Caco-2 (cell line): ENCODE measurements at regions not wholly inside any gene's neighbourhood (a gene's known extent, or its start where the extent isn't known, plus 50 kb on each side); places are given as distances from the start of the nearest gene placed in this dataset.
A peak's percentile ranks its signal among the peaks of the same experiment; 100 is the strongest.

ENCODE experiments used
- BruUV-seq: library from RNA; stranded (reverse); fragments of 400-500 nt; replicated peaks from 2 replicates; lab custom pipeline; 2021; lab: Mats Ljungman, UMichigan
- CTCF ChIA-PET: fragments of 300-600 bp; sonication (Branson Sonifier 250); formaldehyde crosslinking; loops from one replicate; lab custom pipeline; 2022; ENCODE audit warnings: antibody characterized with exemption; lab: Charles Lee
- POLR2A ChIA-PET: fragments of 300-600 bp; sonication (Branson Sonifier 250); formaldehyde crosslinking; loops from one replicate; lab custom pipeline; 2022; ENCODE audit warnings: antibody characterized with exemption; lab: Charles Lee
- DNase-seq, 2 experiments: peaks; one replicate each; pipeline versions ENCODE4 v3.0.0 to v3.0.0-alpha.2; 2020 to 2022
- H3K27me3 ChIP-seq: replicated peaks from 2 replicates; pipeline ENCODE4 v1.6.0; 2011; ENCODE audit warnings: low read length; ENCODE audit not compliant: control insufficient read depth, insufficient read depth
- H3K36me3 ChIP-seq: 2 replicates; pipeline ENCODE4 v1.5.1; 2011; ENCODE audit warnings: low read length; ENCODE audit not compliant: control insufficient read depth, insufficient read depth
- H3K4me1 ChIP-seq: fragments of 250-450 bp; sonication (Bioruptor Pico); 2 replicates; pipeline ENCODE4 v1.5.1; 2020; ENCODE audit warnings: mild to moderate bottlenecking
- H3K4me3 ChIP-seq: 2 replicates; pipeline ENCODE4 v1.5.1; 2011; ENCODE audit warnings: low read depth, mild to moderate bottlenecking, control low read depth, low read length
- H3K9me3 ChIP-seq: fragments of 250-450 bp; sonication (Bioruptor Pico); 2 replicates; pipeline ENCODE4 v1.5.1; 2020; ENCODE audit warnings: mild to moderate bottlenecking, moderate library complexity
- H3K27ac Mint-ChIP-seq: one replicate; pipeline ENCODE4 v1.8.0; 2022; ENCODE audit warnings: mixed read lengths; ENCODE audit not compliant: unreplicated experiment
- H3K27me3 Mint-ChIP-seq: one replicate; pipeline ENCODE4 v1.8.0; 2022; ENCODE audit warnings: mixed read lengths; ENCODE audit not compliant: insufficient read depth, unreplicated experiment
- H3K36me3 Mint-ChIP-seq: one replicate; pipeline ENCODE4 v1.8.0; 2022; ENCODE audit warnings: mild to moderate bottlenecking, mixed read lengths; ENCODE audit not compliant: insufficient read depth, unreplicated experiment
- H3K4me1 Mint-ChIP-seq: one replicate; pipeline ENCODE4 v1.8.0; 2022; ENCODE audit warnings: low read depth, mixed read lengths; ENCODE audit not compliant: unreplicated experiment
- H3K4me3 Mint-ChIP-seq: one replicate; pipeline ENCODE4 v1.8.0; 2022; ENCODE audit warnings: mild to moderate bottlenecking, moderate library complexity, mixed read lengths; ENCODE audit not compliant: unreplicated experiment
- H3K9me3 Mint-ChIP-seq: one replicate; pipeline ENCODE4 v1.8.0; 2022; ENCODE audit warnings: mixed read lengths; ENCODE audit not compliant: unreplicated experiment
- CTCF ChIP-seq, 2 experiments: fragments of 200-600 bp in 1 of 2; IDR thresholded peaks; 1 replicate in 1 of 2; 2 replicates in 1 of 2; pipeline versions ENCODE4 v1.5.1 to v1.8.0; 2011 to 2022; ENCODE audit warnings: antibody characterized with exemption in 1 of 2, control low read depth in 1 of 2, inconsistent platforms in 1 of 2, low read depth in 1 of 2, low read length in 1 of 2, mild to moderate bottlenecking in 1 of 2, moderate library complexity in 1 of 2; ENCODE audit not compliant: insufficient read depth in 1 of 2, severe bottlenecking in 1 of 2, unreplicated experiment in 1 of 2
- intact Hi-C: fragments of 100-400 bp; cut with micrococcal nuclease; formaldehyde crosslinking; loops from one replicate; pipeline ENCODE4 v1.10.0; 2022; ENCODE audit not compliant: unreplicated experiment

GRCh38 chr16:73232555-73233328 lies 184.8 kb upstream of the ZFHX3 start:
- H3K27me3 Mint-ChIP-seq: no peaks in the 10 kb centered on the region

GRCh38 chr16:73231944-73232554 lies 184.1 kb upstream of the ZFHX3 start:
- Histone ChIP-seq H3K4me1 (peaks cover 14% of the 10 kb centered on the region), H3K4me3 (no peak overlapping the region), H3K36me3 (no peaks in the 10 kb centered on the region), H3K27me3 (no peaks in the 10 kb centered on the region), H3K9me3 (no peaks in the 10 kb centered on the region)
- intact Hi-C loops: no loop called here
- DNase-seq: no peak
- H3K4me1 Mint-ChIP-seq: peaks cover 20% of the 10 kb centered on the region
- BruUV-seq: TSS peak; percentile 68
- H3K36me3 Mint-ChIP-seq: no peaks in the 10 kb centered on the region
- ChIA-PET POLR2A (no interaction called here), CTCF (interaction anchor here (0.5 kb wide), 1 partner anchor 395 kb away, joined by 6 read pairs; no protein-coding TSS in a partner anchor)
- H3K27ac Mint-ChIP-seq: peak overlapping the region; percentile 49
- H3K4me3 Mint-ChIP-seq: peak overlapping the region; percentile 72
- no peaks in the 10 kb centered on the region for H3K9me3 Mint-ChIP-seq
- no peak for TF ChIP-seq CTCF (IDR thresholded peaks at IDR 0.05; ENCODE audit: insufficient read depth in 1 of 2, low read depth in 1 of 2, low read length in 1 of 2, severe bottlenecking in 1 of 2, unreplicated experiment in 1 of 2)
- no peaks in the 10 kb centered on the region for H3K27me3 Mint-ChIP-seq

More at GRCh38 chr16:73232555-73233328, 184.8 kb upstream of the ZFHX3 start:
- Histone ChIP-seq H3K9me3 (no peaks in the 10 kb centered on the region), H3K27me3 (no peaks in the 10 kb centered on the region), H3K4me3 (peak overlapping the region; percentile 8), H3K36me3 (no peaks in the 10 kb centered on the region), H3K4me1 (peaks cover 14% of the 10 kb centered on the region)
- H3K4me3 Mint-ChIP-seq: peak overlapping the region; percentile 72
- peaks cover 20% of the 10 kb centered on the region for H3K4me1 Mint-ChIP-seq
- TF ChIP-seq CTCF (IDR thresholded peaks at IDR 0.05; ENCODE audit: insufficient read depth in 1 of 2, low read depth in 1 of 2, low read length in 1 of 2, severe bottlenecking in 1 of 2, unreplicated experiment in 1 of 2): no peak
- DNase-seq: peak; percentile 68 to 82
- intact Hi-C loops: no loop called here
- H3K9me3 Mint-ChIP-seq: no peaks in the 10 kb centered on the region
- POLR2A ChIA-PET: interaction anchor here (0.6 kb wide), 1 partner anchor 183 kb away, joined by 3 read pairs; no protein-coding TSS in a partner anchor
- CTCF ChIA-PET: interaction anchor here (0.5 to 1.1 kb wide), 4 partner anchors 36 to 396 kb away, joined by 3 to 6 read pairs (median 4); no protein-coding TSS in a partner anchor
- peak overlapping the region; percentile 49 for H3K27ac Mint-ChIP-seq
- TSS peak; percentile 89 for BruUV-seq
- no peaks in the 10 kb centered on the region for H3K36me3 Mint-ChIP-seq

GRCh38 chr16:73231379-73231778 lies 183.5 kb upstream of the ZFHX3 start:
- peak overlapping the region; percentile 49 for H3K27ac Mint-ChIP-seq
- Histone ChIP-seq H3K4me3 (no peak overlapping the region), H3K27me3 (no peaks in the 10 kb centered on the region), H3K9me3 (no peaks in the 10 kb centered on the region), H3K36me3 (no peaks in the 10 kb centered on the region), H3K4me1 (peaks cover 14% of the 10 kb centered on the region)
- no peaks in the 10 kb centered on the region for H3K9me3 Mint-ChIP-seq
- ChIA-PET POLR2A (no interaction called here), CTCF (no interaction called here)
- H3K4me3 Mint-ChIP-seq: no peak overlapping the region
- H3K4me1 Mint-ChIP-seq: peaks cover 20% of the 10 kb centered on the region
- no peaks in the 10 kb centered on the region for H3K27me3 Mint-ChIP-seq
- TF ChIP-seq CTCF (IDR thresholded peaks at IDR 0.05; ENCODE audit: insufficient read depth in 1 of 2, low read depth in 1 of 2, low read length in 1 of 2, severe bottlenecking in 1 of 2, unreplicated experiment in 1 of 2): no peak
- H3K36me3 Mint-ChIP-seq: no peaks in the 10 kb centered on the region
- no peak for DNase-seq
- intact Hi-C loops: no loop called here
- BruUV-seq: no TSS peak
